ENCODE measurements at regions not wholly inside any gene's neighbourhood (a gene's known extent, or its start where the extent isn't known, plus 50 kb on each side); places are given as distances from the start of the nearest gene placed in this dataset.

DNA sequence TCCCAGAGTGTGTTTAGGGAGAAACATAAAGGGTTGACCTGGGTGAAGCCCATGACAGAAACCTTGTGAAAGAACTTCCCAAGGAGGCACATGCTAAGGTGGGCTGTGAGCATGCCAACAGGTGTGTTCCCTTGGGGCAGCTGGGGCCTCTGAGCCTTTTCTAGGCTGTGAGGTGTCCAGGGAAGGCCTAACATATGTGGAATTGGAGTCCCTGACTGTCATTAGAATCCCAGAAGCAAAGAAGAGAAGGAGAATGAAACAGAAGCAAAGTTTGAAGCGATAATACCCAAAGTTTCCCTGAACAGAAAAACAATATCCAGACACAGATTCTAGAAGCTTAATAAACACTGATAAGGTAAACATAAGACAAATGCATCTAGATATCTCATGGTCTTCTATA, 143.3 kb downstream of the CD83 start:
- no peaks in the 10 kb centered on the region for H3K4me1 ChIP-seq
- CTCF ChIA-PET: no interaction called here
- H3K27ac Mint-ChIP-seq (ENCODE audit: unreplicated experiment): no peak overlapping the region
- no peak for DNase-seq
- BruUV-seq (replicated peaks): no TSS peak
- H3K9me3 Mint-ChIP-seq (ENCODE audit: unreplicated experiment): peaks cover 13% of the 10 kb centered on the region
- no peaks in the 10 kb centered on the region for H3K27me3 Mint-ChIP-seq (ENCODE audit: insufficient read depth, unreplicated experiment)
- no peaks in the 10 kb centered on the region for H3K36me3 ChIP-seq (ENCODE audit: control insufficient read depth, insufficient read depth, low read length)
- POLR2A ChIA-PET: no interaction called here
- peaks cover 11% of the 10 kb centered on the region for H3K9me3 ChIP-seq
- intact Hi-C loops (cut with micrococcal nuclease; ENCODE audit: unreplicated experiment): no loop called here
- H3K4me3 ChIP-seq (ENCODE audit: low read depth, low read length): no peak overlapping the region
- TF ChIP-seq CTCF (IDR thresholded peaks at IDR 0.05; ENCODE audit: insufficient read depth in 1 of 2, low read depth in 1 of 2, low read length in 1 of 2, severe bottlenecking in 1 of 2, unreplicated experiment in 1 of 2): no peak
- H3K36me3 Mint-ChIP-seq (ENCODE audit: insufficient read depth, unreplicated experiment): no peaks in the 10 kb centered on the region
- no peaks in the 10 kb centered on the region for H3K27me3 ChIP-seq (replicated peaks; ENCODE audit: control insufficient read depth, insufficient read depth, low read length)
- no peaks in the 10 kb centered on the region for H3K4me1 Mint-ChIP-seq (ENCODE audit: low read depth, unreplicated experiment)
- no peak overlapping the region for H3K4me3 Mint-ChIP-seq (ENCODE audit: unreplicated experiment)

DNA sequence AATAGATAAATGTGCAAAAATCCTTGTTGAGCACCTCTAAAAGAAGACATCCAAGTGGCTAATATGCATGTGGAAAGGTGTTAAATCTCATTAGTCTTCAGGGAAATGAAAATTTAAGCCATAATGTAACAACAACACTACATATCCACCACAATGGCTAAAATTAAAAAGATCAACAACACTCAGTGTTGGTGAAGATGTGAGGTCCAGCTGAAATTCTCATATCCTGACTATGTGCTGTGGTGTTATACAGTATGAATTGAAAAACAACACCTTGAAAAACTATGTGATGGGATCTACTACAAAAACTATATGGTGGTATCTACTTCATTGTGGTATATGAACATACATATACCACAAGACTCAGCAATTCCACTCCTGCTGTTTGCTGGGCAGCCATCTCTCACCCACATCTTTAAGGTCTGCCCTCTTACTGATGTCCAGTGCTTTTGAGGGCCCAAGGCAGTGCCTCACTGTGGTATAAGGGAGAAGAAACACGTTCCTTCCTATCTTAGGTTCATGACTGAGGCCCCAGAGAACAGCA, 146.4 kb downstream of the CD83 start:
- no peaks in the 10 kb centered on the region for H3K36me3 Mint-ChIP-seq (ENCODE audit: insufficient read depth, unreplicated experiment)
- H3K4me3 Mint-ChIP-seq (ENCODE audit: unreplicated experiment): no peak overlapping the region
- no peaks in the 10 kb centered on the region for H3K27me3 Mint-ChIP-seq (ENCODE audit: insufficient read depth, unreplicated experiment)
- no peak for DNase-seq
- no TSS peak for BruUV-seq (replicated peaks)
- no peak for TF ChIP-seq CTCF (IDR thresholded peaks at IDR 0.05; ENCODE audit: insufficient read depth in 1 of 2, low read depth in 1 of 2, low read length in 1 of 2, severe bottlenecking in 1 of 2, unreplicated experiment in 1 of 2)
- H3K27me3 ChIP-seq (replicated peaks; ENCODE audit: control insufficient read depth, insufficient read depth, low read length): no peaks in the 10 kb centered on the region
- H3K4me1 Mint-ChIP-seq (ENCODE audit: low read depth, unreplicated experiment): no peaks in the 10 kb centered on the region
- peaks cover 11% of the 10 kb centered on the region for H3K9me3 ChIP-seq
- ChIA-PET CTCF (no interaction called here), POLR2A (no interaction called here)
- no peak overlapping the region for H3K4me3 ChIP-seq (ENCODE audit: low read depth, low read length)
- H3K4me1 ChIP-seq: no peaks in the 10 kb centered on the region
- peaks cover 20% of the 10 kb centered on the region for H3K9me3 Mint-ChIP-seq (ENCODE audit: unreplicated experiment)
- no peak overlapping the region for H3K27ac Mint-ChIP-seq (ENCODE audit: unreplicated experiment)
- intact Hi-C loops (cut with micrococcal nuclease; ENCODE audit: unreplicated experiment): no loop called here
- H3K36me3 ChIP-seq (ENCODE audit: control insufficient read depth, insufficient read depth, low read length): no peaks in the 10 kb centered on the region

DNA sequence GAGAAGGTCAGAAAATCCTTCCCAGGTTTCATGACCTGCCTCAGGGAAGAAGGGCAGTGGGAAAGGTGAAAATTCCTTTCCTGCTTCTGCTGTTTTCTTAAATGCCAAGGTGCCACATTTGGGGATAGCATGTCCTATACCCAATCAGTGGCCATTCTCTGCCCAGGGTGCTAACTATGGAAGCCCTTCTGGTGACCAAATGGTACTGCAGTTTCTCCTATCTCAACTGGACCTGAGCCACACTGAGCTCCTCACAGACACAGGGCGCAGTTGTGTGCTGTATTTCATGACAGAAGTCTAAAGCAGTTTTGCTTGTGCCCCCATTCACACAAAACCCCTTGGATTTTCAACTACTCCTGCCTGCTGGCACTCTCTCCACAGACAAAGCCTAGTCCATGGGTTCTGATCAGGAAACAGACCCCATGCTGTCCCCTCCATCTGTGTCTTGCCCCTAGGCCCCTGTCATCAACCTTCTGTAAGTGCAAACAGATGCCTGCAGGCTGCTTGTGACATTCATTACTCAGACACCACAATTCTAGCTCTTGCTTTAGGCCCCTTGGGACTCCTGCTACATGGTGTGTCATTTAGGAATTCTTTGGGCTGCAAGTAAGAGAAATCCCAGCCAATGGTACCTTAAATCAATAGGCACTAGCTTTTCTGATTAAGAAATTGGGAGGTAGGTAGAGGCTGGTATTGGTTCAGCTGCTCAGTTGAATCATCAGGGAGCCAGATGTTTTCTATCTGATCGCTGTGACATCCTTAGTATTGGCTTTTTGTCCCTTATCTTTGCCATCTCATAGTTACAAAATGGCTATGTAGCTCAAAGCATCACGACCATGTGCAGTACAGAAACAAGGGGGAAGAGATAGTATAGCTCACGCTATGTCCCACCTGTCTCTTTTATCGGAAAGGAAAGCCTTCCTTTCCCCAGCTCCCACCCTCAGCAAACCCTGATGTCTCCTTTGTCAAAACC, 147.8 kb downstream of the CD83 start:
- intact Hi-C loops (cut with micrococcal nuclease; ENCODE audit: unreplicated experiment): no loop called here
- H3K27ac Mint-ChIP-seq (ENCODE audit: unreplicated experiment): no peak overlapping the region
- H3K9me3 Mint-ChIP-seq (ENCODE audit: unreplicated experiment): peaks cover 20% of the 10 kb centered on the region
- no peak for DNase-seq
- H3K9me3 ChIP-seq: peaks cover 11% of the 10 kb centered on the region
- BruUV-seq (replicated peaks): no TSS peak
- H3K36me3 Mint-ChIP-seq (ENCODE audit: insufficient read depth, unreplicated experiment): no peaks in the 10 kb centered on the region
- ChIA-PET CTCF (no interaction called here), POLR2A (interaction anchor here (0.5 kb wide), 1 partner anchor 228 kb away, joined by 4 read pairs; no protein-coding TSS in a partner anchor)
- H3K4me3 Mint-ChIP-seq (ENCODE audit: unreplicated experiment): no peak overlapping the region
- H3K4me3 ChIP-seq (ENCODE audit: low read depth, low read length): no peak overlapping the region
- peak in 1 of 2 experiments; percentile 3 for TF ChIP-seq CTCF (IDR thresholded peaks at IDR 0.05; ENCODE audit: insufficient read depth in 1 of 2, low read depth in 1 of 2, low read length in 1 of 2, severe bottlenecking in 1 of 2, unreplicated experiment in 1 of 2)
- H3K4me1 ChIP-seq: no peaks in the 10 kb centered on the region
- no peaks in the 10 kb centered on the region for H3K27me3 ChIP-seq (replicated peaks; ENCODE audit: control insufficient read depth, insufficient read depth, low read length)
- no peaks in the 10 kb centered on the region for H3K36me3 ChIP-seq (ENCODE audit: control insufficient read depth, insufficient read depth, low read length)
- H3K27me3 Mint-ChIP-seq (ENCODE audit: insufficient read depth, unreplicated experiment): no peaks in the 10 kb centered on the region
- no peaks in the 10 kb centered on the region for H3K4me1 Mint-ChIP-seq (ENCODE audit: low read depth, unreplicated experiment)

All from Caco-2 (cell line).